Body of pancreas (tissue), 4 donors: ENCODE measurements at regions not wholly inside any gene's neighbourhood (a gene's known extent, or its start where the extent isn't known, plus 50 kb on each side); places are given as distances from the start of the nearest gene placed in this dataset.

Experiments
- CTCF ChIP-seq, 7 experiments: fragments of 450-650 bp in 4 of 7; fragments of 200-600 bp in 3 of 7; sonication (generic) in 3 of 7; IDR thresholded peaks; one replicate each; pipeline ENCODE4 v1.5.1; 2016 to 2019; ENCODE audit warnings: antibody characterized with exemption in 7 of 7
- POLR2A ChIP-seq, 3 donors: fragments of 450-650 bp; IDR thresholded peaks; one replicate each; pipeline ENCODE4 v1.6.1; 2016; ENCODE audit warnings: antibody characterized with exemption in 3 of 3, mild to moderate bottlenecking in 2 of 3

GRCh38 chr3:89889386-89889785, 782.0 kb downstream of the EPHA3 start:
- TF ChIP-seq CTCF (IDR thresholded peaks at IDR 0.05) = no peak
- TF ChIP-seq POLR2A (IDR thresholded peaks at IDR 0.05) = no peak
